ENCODE measurements at regions not wholly inside any gene's neighbourhood (a gene's known extent, or its start where the extent isn't known, plus 50 kb on each side); places are given as distances from the start of the nearest gene placed in this dataset.

GRCh38 chr9:90140131-90140818 is 502.3 kb downstream of the DIRAS2 start:
- TF ChIP-seq CTCF (IDR thresholded peaks at IDR 0.05; ENCODE audit: low read depth, low read length) (no peak), POLR2A (IDR thresholded peaks at IDR 0.05; ENCODE audit: extremely low read depth, insufficient read length) (no peak)
